Gastroesophageal sphincter (tissue), 4 donors: ENCODE measurements at regions not wholly inside any gene's neighbourhood (a gene's known extent, or its start where the extent isn't known, plus 50 kb on each side); places are given as distances from the start of the nearest gene placed in this dataset.

Experiments
- ATAC-seq: fragments of 150-250 bp; one replicate; pipeline ENCODE4 v1.9.1; 2016; ENCODE audit warnings: mild to moderate bottlenecking, moderate library complexity
- H3K27ac ChIP-seq, 4 donors: fragments of 200-600 bp; sonication (generic) in 3 of 4; 1 replicate in 3 of 4; 2 replicates in 1 of 4; pipeline ENCODE4 v1.5.1; 2016 to 2019
- H3K27me3 ChIP-seq: fragments of 200-600 bp; sonication (generic); one replicate; pipeline ENCODE4 v1.5.1; 2019
- H3K36me3 ChIP-seq, 2 donors: fragments of 200-600 bp; sonication (generic); one replicate each; pipeline ENCODE4 v1.5.1; 2019; ENCODE audit warnings: control low read depth in 1 of 2
- H3K4me1 ChIP-seq, 3 donors: fragments of 200-600 bp; sonication (generic); 1 replicate in 2 of 3; 2 replicates in 1 of 3; pipeline ENCODE4 v1.5.1; 2016 to 2019; ENCODE audit warnings: control low read depth in 2 of 3
- H3K4me3 ChIP-seq, 2 donors: fragments of 200-600 bp; sonication (generic); one replicate each; pipeline ENCODE4 v1.5.1; 2019; ENCODE audit warnings: mild to moderate bottlenecking in 1 of 2, moderate library complexity in 1 of 2
- H3K9me3 ChIP-seq, 3 donors: fragments of 200-600 bp; sonication (generic); one replicate each; pipeline ENCODE4 v1.5.1; 2017 to 2019; ENCODE audit warnings: control low read depth in 2 of 3
- EP300 ChIP-seq: sonication (generic); formaldehyde crosslinking; IDR thresholded peaks from one replicate; pipeline ENCODE4 v1.6.1; 2017; ENCODE audit warnings: antibody characterized with exemption, mild to moderate bottlenecking
- POLR2A ChIP-seq, 2 donors: fragments of 450-650 bp; IDR thresholded peaks; one replicate each; pipeline ENCODE4 v1.6.1; 2017; ENCODE audit warnings: antibody characterized with exemption in 2 of 2, mild to moderate bottlenecking in 2 of 2, moderate library complexity in 1 of 2
- POLR2AphosphoS5 ChIP-seq: sonication (generic); formaldehyde crosslinking; IDR thresholded peaks from one replicate; pipeline ENCODE4 v1.6.1; 2017; ENCODE audit warnings: antibody characterized with exemption
- WGBS, 2 donors: methylation state at CpG; one replicate each; pipeline ENCODE4 v1.1.5; 2018; ENCODE audit warnings: low coverage in 1 of 2; 5-methylcytosine and 5-hydroxymethylcytosine counted together
- TF ChIP-seq, protein P1 (sequence below), 4 experiments: fragments of 200-600 bp in 2 of 4; fragments of 450-650 bp in 2 of 4; sonication (generic) in 1 of 4; IDR thresholded peaks; one replicate each; pipeline ENCODE4 v1.5.1; 2017 to 2019; ENCODE audit warnings: antibody characterized with exemption in 4 of 4, mild to moderate bottlenecking in 2 of 4, moderate library complexity in 2 of 4

- Histone ChIP-seq H3K4me3 (no peak overlapping the region), H3K27ac (no peak overlapping the region), H3K9me3 (no peaks in the 10 kb centered on the region), H3K36me3 (no peaks in the 10 kb centered on the region), H3K4me1 (no peaks in the 10 kb centered on the region), H3K27me3 (peaks cover 29% of the 10 kb centered on the region)
- TF ChIP-seq, protein P1, sequence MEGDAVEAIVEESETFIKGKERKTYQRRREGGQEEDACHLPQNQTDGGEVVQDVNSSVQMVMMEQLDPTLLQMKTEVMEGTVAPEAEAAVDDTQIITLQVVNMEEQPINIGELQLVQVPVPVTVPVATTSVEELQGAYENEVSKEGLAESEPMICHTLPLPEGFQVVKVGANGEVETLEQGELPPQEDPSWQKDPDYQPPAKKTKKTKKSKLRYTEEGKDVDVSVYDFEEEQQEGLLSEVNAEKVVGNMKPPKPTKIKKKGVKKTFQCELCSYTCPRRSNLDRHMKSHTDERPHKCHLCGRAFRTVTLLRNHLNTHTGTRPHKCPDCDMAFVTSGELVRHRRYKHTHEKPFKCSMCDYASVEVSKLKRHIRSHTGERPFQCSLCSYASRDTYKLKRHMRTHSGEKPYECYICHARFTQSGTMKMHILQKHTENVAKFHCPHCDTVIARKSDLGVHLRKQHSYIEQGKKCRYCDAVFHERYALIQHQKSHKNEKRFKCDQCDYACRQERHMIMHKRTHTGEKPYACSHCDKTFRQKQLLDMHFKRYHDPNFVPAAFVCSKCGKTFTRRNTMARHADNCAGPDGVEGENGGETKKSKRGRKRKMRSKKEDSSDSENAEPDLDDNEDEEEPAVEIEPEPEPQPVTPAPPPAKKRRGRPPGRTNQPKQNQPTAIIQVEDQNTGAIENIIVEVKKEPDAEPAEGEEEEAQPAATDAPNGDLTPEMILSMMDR (IDR thresholded peaks at IDR 0.05) = no peak
- no peak for TF ChIP-seq POLR2A (IDR thresholded peaks at IDR 0.05)
- no peak for TF ChIP-seq EP300
- no peak for TF ChIP-seq POLR2AphosphoS5
- ATAC-seq = no peak
- 100% methylated on average over 1 of the region's 11 CpGs; no CpG with 5 or more reads in 1 of the 2 donors for WGBS, 2 donors
These were observed 237.3 kb upstream of the SALL3 start for GRCh38 chr18:78742218-78742745.

GRCh38 chr18:78743078-78743477 is 236.5 kb upstream of the SALL3 start:
- WGBS, 2 donors = 57% methylated on average over 8 of the region's 9 CpGs; no CpG with 5 or more reads in 1 of the 2 donors
- Histone ChIP-seq H3K4me3 (no peak overlapping the region), H3K27me3 (peaks cover 29% of the 10 kb centered on the region), H3K4me1 (no peaks in the 10 kb centered on the region), H3K27ac (no peak overlapping the region), H3K9me3 (no peaks in the 10 kb centered on the region), H3K36me3 (no peaks in the 10 kb centered on the region)
- TF ChIP-seq POLR2AphosphoS5 (no peak), EP300 (no peak), POLR2A (IDR thresholded peaks at IDR 0.05) (no peak)
- TF ChIP-seq, protein P1 (IDR thresholded peaks at IDR 0.05) = no peak
- ATAC-seq = no peak

DNA sequence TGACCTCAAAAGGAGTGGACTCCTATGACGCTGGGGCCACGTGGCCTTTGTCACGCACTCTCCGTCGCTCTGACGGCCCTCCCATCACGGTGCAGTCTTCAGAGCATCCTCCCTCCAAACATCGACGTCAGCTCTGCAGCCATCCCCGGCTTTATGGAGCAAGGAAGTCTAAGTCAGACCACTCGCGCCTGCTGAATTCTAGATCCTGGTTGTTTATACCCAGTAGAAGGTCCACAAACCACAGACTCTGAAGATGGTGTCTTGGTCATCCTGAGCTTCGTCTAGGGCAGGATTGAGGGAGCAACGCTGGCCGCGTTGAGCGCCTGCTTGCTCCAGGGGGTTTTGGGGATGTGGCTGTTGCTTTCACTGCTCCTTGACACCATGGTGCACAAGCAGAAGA is 228.0 kb upstream of the SALL3 start:
- Histone ChIP-seq H3K27ac (no peak overlapping the region), H3K27me3 (peaks cover 30% of the 10 kb centered on the region), H3K36me3 (no peaks in the 10 kb centered on the region), H3K9me3 (no peaks in the 10 kb centered on the region), H3K4me1 (no peaks in the 10 kb centered on the region), H3K4me3 (no peak overlapping the region)
- 88 to 100% methylated on average over 1 to 8 of the region's 17 CpGs for WGBS, 2 donors
- TF ChIP-seq POLR2A (IDR thresholded peaks at IDR 0.05) = no peak
- TF ChIP-seq POLR2AphosphoS5 = no peak
- no peak for TF ChIP-seq EP300
- TF ChIP-seq, protein P1 (IDR thresholded peaks at IDR 0.05) = no peak
- ATAC-seq = no peak

- Histone ChIP-seq H3K27ac (no peak overlapping the region), H3K4me3 (no peak overlapping the region), H3K9me3 (no peaks in the 10 kb centered on the region), H3K4me1 (no peaks in the 10 kb centered on the region), H3K36me3 (no peaks in the 10 kb centered on the region), H3K27me3 (peaks cover 30% of the 10 kb centered on the region)
- TF ChIP-seq POLR2A (IDR thresholded peaks at IDR 0.05) (no peak), EP300 (no peak), POLR2AphosphoS5 (no peak)
- TF ChIP-seq, protein P1 (IDR thresholded peaks at IDR 0.05) = no peak
- WGBS, 2 donors = 88 to 94% methylated on average over 12 to 16 of the region's 23 CpGs
- ATAC-seq = no peak
These were observed 226.4 kb upstream of the SALL3 start for GRCh38 chr18:78753240-78753639.

DNA sequence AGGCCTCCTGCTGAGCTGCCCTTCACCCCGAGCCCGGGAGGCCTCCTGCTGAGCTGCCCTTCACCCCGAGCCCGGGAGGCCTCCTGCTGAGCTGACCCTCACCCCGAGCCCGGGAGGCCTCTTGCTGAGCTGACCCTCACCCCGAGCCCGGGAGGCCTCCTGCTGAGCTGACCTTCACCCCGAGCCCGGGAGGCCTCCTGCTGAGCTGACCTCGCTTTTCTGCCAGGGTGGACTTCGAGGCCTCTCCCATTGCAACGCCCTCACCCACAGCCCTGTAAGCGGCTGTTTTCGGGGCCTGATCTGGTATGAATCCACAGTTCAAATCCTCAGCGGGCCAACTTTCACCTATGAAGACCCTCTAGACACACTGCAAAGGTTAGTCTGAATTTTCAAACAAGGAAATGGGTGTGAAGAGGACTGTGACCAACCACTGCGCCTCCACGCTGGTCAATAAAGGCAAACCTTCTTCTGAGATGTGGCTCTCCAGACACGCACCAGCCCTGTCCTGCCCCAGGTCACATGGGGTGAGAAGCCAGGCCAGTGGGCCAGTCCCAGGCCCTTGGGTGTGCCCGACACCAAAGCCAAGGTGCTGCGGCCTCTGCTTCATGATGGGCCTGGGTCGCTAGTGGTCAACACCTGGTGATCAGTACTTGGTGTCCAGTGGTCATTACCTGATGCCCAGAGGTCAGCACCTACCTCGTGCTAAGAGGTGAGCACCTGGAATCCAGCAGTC is 225.1 kb upstream of the SALL3 start:
- Histone ChIP-seq H3K36me3 (no peaks in the 10 kb centered on the region), H3K9me3 (no peaks in the 10 kb centered on the region), H3K27ac (no peak overlapping the region), H3K4me3 (no peak overlapping the region), H3K4me1 (no peaks in the 10 kb centered on the region), H3K27me3 (peaks cover 40% of the 10 kb centered on the region)
- WGBS, 2 donors = 80 to 93% methylated on average over 1 to 12 of the region's 23 CpGs
- ATAC-seq = no peak
- TF ChIP-seq POLR2A (IDR thresholded peaks at IDR 0.05) (no peak), EP300 (no peak), POLR2AphosphoS5 (no peak)
- TF ChIP-seq, protein P1 (IDR thresholded peaks at IDR 0.05) = no peak
